SK-N-SH treated with all-trans-retinoic acid at 6 μM for 48 hours (cell line): ENCODE measurements at regions not wholly inside any gene's neighbourhood (a gene's known extent, or its start where the extent isn't known, plus 50 kb on each side); places are given as distances from the start of the nearest gene placed in this dataset.
"Not testable (repeated sequence)": the region's sequence is repeated elsewhere in the genome, so short reads cannot be mapped to it uniquely, and the experiment has no call there.

ENCODE experiments used
- ATAC-seq: fragments of 200-7000 bp; cut with Tn5 transposase; 3 replicates; pipeline ENCODE4 v1.9.1; 2020; ENCODE audit warnings: mild to moderate bottlenecking, moderate library complexity
- ESRRG ChIP-seq: fragments of 250-450 bp; sonication (Bioruptor Pico); IDR thresholded peaks from 2 replicates; pipeline ENCODE4 v1.6.1; 2021; ENCODE audit warnings: mild to moderate bottlenecking
- GLIS3 ChIP-seq: fragments of 250-450 bp; sonication (Bioruptor Pico); IDR thresholded peaks from 2 replicates; pipeline ENCODE4 v1.5.0; 2020; ENCODE audit warnings: mild to moderate bottlenecking, moderate library complexity
- PPARA ChIP-seq: fragments of 250-450 bp; sonication (Bioruptor Pico); IDR thresholded peaks from 2 replicates; pipeline ENCODE4 v1.5.0; 2020; ENCODE audit warnings: mild to moderate bottlenecking, borderline replicate concordance
- RARB ChIP-seq: fragments of 250-450 bp; sonication (Bioruptor Pico); IDR thresholded peaks from 2 replicates; pipeline ENCODE4 v1.8.0; 2021; ENCODE audit warnings: mild to moderate bottlenecking, moderate library complexity
- SNAI2 ChIP-seq: fragments of 250-450 bp; sonication (Bioruptor Pico); IDR thresholded peaks from 2 replicates; pipeline ENCODE4 v1.5.0; 2020; ENCODE audit warnings: mild to moderate bottlenecking, moderate library complexity
- TCF4 ChIP-seq: fragments of 250-450 bp; sonication (Bioruptor Pico); IDR thresholded peaks from 2 replicates; pipeline ENCODE4 v1.8.0; 2021; ENCODE audit warnings: mild to moderate bottlenecking, moderate library complexity, borderline replicate concordance
- TOX ChIP-seq: fragments of 250-450 bp; sonication (Bioruptor Pico); IDR thresholded peaks from 2 replicates; pipeline ENCODE4 v1.8.0; 2021; ENCODE audit warnings: mild to moderate bottlenecking, moderate library complexity, borderline replicate concordance
- ZC3H10 ChIP-seq: fragments of 250-450 bp; sonication (Bioruptor Pico); IDR thresholded peaks from 2 replicates; pipeline ENCODE4 v1.5.1; 2021; ENCODE audit warnings: mild to moderate bottlenecking, moderate library complexity
- ZFP30 ChIP-seq: fragments of 450-650 bp; formaldehyde crosslinking; IDR thresholded peaks from 2 replicates; pipeline ENCODE4 v1.5.0; 2022; ENCODE audit warnings: mild to moderate bottlenecking, moderate library complexity
- ZNF565 ChIP-seq: fragments of 450-650 bp; formaldehyde crosslinking; conservative IDR thresholded peaks from 2 replicates; pipeline ENCODE4 v1.5.0; 2020; ENCODE audit warnings: low read depth, mild to moderate bottlenecking, moderate library complexity
- ZNF70 ChIP-seq: fragments of 450-650 bp; formaldehyde crosslinking; IDR thresholded peaks from 2 replicates; pipeline ENCODE4 v1.5.0; 2020; ENCODE audit warnings: mild to moderate bottlenecking, moderate library complexity
- TF ChIP-seq, protein P1 (sequence below): fragments of 250-450 bp; sonication (Bioruptor Pico); IDR thresholded peaks from 2 replicates; pipeline ENCODE4 v1.5.0; 2020; ENCODE audit warnings: mild to moderate bottlenecking, moderate library complexity
- TF ChIP-seq, protein P2 (sequence below): fragments of 250-450 bp; sonication (Bioruptor Pico); IDR thresholded peaks from 2 replicates; pipeline ENCODE4 v1.5.1; 2021; ENCODE audit warnings: mild to moderate bottlenecking, moderate library complexity
- TF ChIP-seq, protein P3 (sequence below): fragments of 250-450 bp; sonication (Bioruptor Pico); IDR thresholded peaks from 2 replicates; pipeline ENCODE4 v1.5.1; 2020; ENCODE audit warnings: low read depth, mild to moderate bottlenecking, moderate library complexity

DNA sequence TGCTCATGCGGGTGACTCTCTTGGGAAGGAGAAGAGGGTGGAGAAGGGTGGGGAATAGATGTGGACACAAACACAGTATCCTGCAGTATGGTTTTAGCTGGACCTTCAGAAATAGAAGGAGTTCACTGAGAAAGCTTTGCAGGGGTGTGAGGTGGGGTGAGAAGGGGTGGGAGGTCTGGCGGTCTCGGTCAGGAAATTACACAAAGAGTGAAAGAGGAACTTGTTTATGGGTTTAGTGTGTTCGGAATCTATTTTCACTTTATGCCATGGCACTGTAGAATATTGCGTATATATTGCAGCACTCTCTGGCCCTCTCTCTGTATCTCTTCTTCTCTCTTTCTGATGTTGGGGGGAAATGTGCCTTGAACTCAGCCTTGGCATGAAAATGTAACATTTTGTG lies 148.2 kb upstream of the GOT2 start:
- ATAC-seq: no peak
- no peak for TF ChIP-seq ZC3H10 (CRISPR knock-in tag)
- no peak for TF ChIP-seq ZNF565 (CRISPR knock-in tag)
- TF ChIP-seq TOX (CRISPR knock-in tag): no peak
- TF ChIP-seq, all 23 proteins: peak for 0

DNA sequence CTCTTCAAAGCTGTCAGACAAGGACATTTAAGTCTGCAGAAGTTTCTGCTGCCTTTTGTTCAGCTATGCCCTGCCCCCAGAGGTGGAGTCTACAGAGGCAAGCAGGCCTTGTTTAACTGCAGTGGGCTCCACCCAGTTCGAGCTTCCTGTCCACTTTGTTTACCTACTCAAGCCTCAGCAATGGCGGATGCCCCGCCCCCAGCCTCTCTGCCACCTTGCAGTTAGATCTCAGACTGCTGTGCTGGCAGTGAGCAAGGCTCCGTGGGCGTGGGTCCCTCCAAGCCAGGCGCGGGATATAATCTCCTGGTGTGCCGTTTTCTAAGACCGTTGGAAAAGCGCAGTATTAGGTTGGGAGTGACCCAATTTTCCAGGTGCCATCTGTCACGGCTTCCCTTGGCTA lies 144.5 kb upstream of the GOT2 start:
- ATAC-seq: not testable (repeated sequence)

DNA sequence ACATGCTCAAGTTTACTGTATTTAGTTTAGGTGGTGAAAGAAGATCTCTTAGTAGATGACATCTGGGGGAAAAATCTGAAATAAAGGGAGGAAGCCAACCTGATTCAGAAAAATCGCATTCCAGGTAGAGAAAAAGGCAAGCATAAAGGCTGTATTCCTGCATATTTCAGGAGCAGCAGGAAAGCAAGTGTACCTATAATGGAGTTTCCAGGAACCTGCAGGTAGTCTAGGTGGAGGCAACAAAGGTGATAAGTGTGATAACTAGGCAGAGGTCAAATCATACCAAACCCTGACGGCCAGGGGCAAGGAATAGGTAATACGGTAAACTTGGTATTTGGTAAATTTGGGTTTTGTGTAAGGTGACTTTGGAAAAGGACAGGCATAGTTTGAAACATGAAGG lies 132.8 kb upstream of the GOT2 start:
- ATAC-seq: no peak
- TF ChIP-seq ZFP30 (CRISPR knock-in tag): no peak
- TF ChIP-seq RARB (CRISPR knock-in tag): no peak

DNA sequence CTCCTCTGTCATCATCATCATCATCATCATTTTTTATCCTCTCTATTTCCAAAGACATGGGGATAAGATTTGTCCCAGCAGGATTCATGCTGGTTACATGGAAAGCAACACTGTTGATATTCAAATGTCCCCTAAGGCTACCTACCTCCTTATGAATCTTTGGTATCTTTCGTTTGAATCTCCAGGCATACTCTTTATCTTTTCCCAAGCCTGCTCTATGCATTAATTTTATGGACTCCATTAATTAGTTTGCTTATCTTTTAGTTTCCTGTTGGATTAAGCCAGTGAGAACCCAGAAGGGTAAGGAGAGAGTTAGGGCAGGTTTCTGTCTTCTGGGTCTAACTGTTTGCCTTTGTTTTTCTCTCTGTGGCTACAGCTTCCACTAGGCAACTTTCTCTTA lies 129.6 kb upstream of the GOT2 start:
- ATAC-seq: no peak
- TF ChIP-seq, protein P1, sequence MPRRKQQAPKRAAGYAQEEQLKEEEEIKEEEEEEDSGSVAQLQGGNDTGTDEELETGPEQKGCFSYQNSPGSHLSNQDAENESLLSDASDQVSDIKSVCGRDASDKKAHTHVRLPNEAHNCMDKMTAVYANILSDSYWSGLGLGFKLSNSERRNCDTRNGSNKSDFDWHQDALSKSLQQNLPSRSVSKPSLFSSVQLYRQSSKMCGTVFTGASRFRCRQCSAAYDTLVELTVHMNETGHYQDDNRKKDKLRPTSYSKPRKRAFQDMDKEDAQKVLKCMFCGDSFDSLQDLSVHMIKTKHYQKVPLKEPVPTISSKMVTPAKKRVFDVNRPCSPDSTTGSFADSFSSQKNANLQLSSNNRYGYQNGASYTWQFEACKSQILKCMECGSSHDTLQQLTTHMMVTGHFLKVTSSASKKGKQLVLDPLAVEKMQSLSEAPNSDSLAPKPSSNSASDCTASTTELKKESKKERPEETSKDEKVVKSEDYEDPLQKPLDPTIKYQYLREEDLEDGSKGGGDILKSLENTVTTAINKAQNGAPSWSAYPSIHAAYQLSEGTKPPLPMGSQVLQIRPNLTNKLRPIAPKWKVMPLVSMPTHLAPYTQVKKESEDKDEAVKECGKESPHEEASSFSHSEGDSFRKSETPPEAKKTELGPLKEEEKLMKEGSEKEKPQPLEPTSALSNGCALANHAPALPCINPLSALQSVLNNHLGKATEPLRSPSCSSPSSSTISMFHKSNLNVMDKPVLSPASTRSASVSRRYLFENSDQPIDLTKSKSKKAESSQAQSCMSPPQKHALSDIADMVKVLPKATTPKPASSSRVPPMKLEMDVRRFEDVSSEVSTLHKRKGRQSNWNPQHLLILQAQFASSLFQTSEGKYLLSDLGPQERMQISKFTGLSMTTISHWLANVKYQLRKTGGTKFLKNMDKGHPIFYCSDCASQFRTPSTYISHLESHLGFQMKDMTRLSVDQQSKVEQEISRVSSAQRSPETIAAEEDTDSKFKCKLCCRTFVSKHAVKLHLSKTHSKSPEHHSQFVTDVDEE (CRISPR knock-in tag): no peak
- TF ChIP-seq TCF4 (CRISPR knock-in tag): peak; percentile 26; the same call in 1 of the 2 replicates
- TF ChIP-seq, protein P2, sequence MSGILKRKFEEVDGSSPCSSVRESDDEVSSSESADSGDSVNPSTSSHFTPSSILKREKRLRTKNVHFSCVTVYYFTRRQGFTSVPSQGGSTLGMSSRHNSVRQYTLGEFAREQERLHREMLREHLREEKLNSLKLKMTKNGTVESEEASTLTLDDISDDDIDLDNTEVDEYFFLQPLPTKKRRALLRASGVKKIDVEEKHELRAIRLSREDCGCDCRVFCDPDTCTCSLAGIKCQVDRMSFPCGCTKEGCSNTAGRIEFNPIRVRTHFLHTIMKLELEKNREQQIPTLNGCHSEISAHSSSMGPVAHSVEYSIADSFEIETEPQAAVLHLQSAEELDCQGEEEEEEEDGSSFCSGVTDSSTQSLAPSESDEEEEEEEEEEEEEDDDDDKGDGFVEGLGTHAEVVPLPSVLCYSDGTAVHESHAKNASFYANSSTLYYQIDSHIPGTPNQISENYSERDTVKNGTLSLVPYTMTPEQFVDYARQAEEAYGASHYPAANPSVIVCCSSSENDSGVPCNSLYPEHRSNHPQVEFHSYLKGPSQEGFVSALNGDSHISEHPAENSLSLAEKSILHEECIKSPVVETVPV (CRISPR knock-in tag): no peak
- no peak for TF ChIP-seq PPARA
- TF ChIP-seq ESRRG (CRISPR knock-in tag): no peak
- TF ChIP-seq GLIS3 (CRISPR knock-in tag): no peak

DNA sequence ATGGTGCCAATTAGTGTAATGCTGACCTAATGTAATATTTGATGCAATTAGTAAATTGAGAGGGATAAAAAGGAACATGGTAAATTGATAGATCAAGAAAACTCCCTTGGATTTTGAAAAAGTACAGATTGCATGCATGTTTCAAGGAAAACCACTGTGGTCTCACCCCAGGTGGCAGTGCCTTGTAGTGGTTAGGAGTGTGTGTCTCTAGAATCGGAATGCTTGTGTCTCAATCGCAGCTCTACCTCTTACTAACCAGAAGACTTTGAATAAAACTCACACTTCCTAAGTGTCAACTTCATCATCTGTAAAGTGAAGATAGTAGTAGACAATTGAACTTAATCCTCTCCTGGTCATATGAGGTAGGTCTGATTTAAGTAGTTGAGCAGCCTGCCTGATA lies 128.9 kb upstream of the GOT2 start:
- no peak for TF ChIP-seq ZFP30 (CRISPR knock-in tag)
- no peak for ATAC-seq

DNA sequence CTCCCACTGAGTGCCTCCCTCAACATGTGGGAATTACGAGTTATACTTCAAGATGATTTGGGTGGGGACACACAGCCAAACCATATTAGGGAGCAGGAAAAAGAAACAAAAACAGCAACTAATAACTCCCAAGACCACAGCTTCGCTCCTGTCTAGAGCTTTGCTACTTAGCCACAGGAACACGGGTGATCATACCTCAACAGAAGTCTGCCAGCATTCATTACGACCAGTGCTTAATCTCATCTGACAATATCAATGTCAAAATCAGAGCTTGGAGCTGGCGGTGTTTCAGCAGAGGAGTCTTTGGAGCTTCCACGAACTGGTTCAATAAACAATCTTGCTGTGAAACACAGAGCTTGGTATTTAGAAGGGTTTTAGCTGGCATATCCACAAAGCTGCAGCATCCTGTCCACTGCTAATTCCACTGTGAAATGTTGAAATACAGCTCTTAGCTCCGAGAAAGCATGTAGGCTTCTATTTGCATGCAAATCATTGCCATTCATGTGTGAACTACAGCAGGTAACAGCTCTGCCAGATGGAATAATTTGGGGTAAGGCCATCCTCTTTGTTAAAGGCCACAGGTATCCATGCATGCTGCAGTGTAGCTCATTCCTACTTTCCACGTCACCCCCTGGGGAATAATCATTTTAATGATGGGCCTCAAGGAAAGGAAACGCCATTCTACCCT lies 128.4 kb upstream of the GOT2 start:
- TF ChIP-seq SNAI2: no peak
- no peak for TF ChIP-seq ESRRG (CRISPR knock-in tag)
- TF ChIP-seq ZFP30 (CRISPR knock-in tag): no peak
- TF ChIP-seq ZNF70 (CRISPR knock-in tag): no peak
- TF ChIP-seq, protein P2 (CRISPR knock-in tag): no peak
- TF ChIP-seq, protein P1 (CRISPR knock-in tag): no peak
- TF ChIP-seq, protein P3, sequence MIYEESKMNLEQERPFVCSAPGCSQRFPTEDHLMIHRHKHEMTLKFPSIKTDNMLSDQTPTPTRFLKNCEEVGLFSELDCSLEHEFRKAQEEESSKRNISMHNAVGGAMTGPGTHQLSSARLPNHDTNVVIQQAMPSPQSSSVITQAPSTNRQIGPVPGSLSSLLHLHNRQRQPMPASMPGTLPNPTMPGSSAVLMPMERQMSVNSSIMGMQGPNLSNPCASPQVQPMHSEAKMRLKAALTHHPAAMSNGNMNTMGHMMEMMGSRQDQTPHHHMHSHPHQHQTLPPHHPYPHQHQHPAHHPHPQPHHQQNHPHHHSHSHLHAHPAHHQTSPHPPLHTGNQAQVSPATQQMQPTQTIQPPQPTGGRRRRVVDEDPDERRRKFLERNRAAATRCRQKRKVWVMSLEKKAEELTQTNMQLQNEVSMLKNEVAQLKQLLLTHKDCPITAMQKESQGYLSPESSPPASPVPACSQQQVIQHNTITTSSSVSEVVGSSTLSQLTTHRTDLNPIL: no peak
- no peak for TF ChIP-seq RARB (CRISPR knock-in tag)
- TF ChIP-seq, all 23 proteins: peak for 0
- ATAC-seq: no peak
